ENCODE measurements at regions not wholly inside any gene's neighbourhood (a gene's known extent, or its start where the extent isn't known, plus 50 kb on each side); places are given as distances from the start of the nearest gene placed in this dataset.
"Not testable (repeated sequence)": the region's sequence is repeated elsewhere in the genome, so short reads cannot be mapped to it uniquely, and the experiment has no call there.

DNA sequence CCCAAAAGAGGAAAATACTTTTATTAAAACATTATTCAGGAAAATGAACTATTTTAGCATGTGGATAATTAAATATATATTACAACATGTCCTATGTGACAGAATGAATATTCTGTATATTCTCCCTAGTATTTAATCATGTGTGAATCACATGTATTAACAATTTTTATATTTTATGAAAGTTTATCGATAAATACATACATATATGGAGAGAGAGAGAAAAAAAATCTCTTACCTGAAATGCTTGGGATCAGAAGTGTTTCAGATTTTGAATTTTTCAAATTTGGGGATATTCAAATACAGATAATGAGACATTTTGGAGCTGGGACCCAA, 228.6 kb upstream of the RBBP8 start:
- DNase-seq, result no peak

DNA sequence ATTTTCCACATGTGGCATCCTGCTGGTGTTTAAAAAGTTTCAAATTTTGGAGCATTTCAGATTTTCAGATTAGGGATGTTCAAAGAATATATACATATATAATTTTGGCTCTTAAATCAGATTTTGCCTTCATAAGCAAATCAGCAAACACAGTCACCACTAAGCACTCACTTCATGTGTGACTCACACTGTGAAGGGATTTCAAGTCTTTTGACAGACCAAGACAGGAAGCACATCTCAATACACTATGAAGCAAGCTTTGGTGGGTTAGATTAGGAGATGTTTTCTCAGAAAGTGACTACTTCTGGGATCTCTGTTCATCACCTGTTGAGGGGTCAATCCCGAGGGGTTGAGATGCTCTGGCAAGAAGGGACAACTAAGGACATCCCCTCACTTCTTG, 227.8 kb upstream of the RBBP8 start:
- no peak for DNase-seq

DNA sequence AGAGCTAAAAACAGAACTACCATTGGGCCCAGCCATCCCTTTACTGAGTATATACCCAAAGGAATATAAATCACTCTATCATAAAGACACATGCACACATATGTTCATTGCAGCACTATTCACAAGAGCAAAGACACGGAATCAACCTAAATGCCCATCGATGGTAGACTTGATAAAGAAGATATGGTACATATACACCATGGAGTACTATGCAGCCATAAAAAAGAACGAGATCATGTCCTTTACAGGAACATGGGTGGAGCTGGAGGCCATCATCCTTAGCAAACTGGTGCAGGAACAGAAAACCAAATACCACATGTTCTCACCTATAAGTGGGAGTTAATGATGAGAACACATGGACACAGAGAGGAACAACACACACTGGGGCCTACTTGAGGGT, 227.1 kb upstream of the RBBP8 start:
- not testable (repeated sequence) for DNase-seq

DNA sequence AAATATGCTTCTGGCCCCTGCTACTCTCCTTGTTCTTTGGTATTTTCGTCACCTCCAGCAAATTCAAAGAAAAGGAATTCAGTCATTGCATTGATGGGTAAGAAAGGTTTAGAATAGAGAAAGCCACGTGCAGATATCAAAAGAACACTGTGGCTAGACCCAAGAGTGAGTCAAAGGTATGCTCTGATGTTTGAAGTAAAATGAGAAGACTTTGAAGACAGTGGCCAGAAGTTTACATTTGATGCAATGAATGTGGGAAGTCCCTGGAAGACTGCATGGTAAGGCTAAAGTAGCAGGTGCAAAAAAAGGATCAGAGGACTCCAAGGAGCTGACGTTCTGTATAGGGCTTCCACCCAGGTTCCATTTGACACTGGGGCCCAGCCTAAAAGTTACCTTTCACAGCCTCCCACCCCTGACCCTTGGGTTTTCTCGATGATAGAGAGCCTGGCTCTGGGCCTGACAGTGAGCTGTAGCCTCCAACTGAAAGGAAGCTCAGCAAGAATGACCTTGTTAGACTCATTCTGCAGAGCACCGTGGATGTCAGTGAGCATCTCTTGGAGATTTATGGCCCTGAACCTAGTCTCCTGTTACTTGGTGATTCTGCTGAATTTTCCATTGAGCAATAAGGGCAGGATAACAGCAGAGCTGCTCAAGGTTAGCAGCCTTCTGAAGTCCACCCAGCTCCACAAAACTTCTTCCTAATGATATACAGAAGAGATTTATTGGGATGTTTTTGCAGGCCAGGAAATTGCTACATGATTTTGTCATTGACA, 223.7 kb upstream of the RBBP8 start:
- no peak for DNase-seq

DNA sequence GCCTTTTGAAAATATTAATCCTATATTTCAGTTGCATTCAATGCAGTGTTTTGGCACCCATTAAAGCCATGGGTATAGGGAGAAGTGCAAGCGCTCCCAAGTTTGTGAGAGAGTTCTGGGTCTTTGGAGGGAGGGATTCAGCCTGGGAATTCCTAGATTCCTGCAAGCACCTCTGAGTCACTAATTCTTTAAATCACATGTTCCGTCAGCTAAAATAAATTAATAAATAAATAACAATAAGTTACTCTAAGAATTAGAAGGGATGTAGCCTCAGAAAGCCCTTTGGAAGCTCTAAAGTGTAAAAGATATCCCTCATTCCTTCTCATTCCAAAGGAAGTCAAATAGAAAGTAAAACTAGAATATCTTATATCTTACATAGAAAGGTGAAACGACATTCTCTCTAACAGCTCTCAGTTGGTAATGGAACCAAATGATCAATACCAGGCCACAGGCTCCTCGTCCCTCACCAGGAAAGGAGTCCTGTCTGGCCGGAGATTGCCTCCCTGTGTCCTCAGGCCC, 222.4 kb upstream of the RBBP8 start:
- no peak for DNase-seq

DNA sequence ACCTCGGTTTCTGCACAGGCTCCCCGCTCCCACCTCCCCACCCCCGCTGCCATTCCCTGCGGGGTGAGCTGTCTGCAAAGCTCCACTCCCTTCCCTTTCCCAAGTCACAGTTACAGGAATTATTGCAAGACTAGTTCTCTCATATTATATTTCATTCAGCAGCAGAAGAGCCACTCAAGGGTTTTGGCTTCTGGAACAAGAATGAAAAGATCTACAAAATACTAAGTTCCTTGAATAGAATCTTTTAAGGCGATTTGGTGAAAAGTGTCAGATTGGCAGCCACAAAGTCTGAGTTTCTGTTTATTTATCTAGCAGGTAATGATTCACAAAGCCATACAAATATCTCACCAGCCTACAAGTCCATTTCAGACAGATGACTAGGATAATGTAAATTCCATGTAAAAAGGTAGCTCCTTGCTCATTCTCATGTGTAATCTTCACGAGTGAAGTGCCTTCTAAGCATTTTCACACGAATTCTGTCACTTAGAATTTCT, 221.9 kb upstream of the RBBP8 start:
- DNase-seq, result no peak

DNA sequence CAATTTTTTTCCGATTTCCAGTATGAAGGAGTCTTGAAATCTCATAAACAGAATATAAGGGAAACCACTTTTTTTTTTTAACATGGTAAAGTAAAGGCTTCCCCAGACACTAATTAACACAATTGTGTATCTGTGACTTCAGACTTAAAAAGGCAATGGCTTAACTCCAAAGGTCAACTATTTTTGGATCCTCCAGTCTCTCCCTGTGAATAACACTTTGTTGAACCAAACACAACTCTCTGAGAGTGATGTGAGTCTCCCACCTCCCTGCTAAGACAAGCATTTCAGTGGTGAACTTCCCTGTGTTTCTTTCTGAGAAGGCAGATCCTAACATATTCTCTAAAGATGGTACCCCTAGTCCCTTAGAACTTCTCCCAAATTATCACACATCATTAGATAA, 219.6 kb upstream of the RBBP8 start:
- DNase-seq, result no peak

DNA sequence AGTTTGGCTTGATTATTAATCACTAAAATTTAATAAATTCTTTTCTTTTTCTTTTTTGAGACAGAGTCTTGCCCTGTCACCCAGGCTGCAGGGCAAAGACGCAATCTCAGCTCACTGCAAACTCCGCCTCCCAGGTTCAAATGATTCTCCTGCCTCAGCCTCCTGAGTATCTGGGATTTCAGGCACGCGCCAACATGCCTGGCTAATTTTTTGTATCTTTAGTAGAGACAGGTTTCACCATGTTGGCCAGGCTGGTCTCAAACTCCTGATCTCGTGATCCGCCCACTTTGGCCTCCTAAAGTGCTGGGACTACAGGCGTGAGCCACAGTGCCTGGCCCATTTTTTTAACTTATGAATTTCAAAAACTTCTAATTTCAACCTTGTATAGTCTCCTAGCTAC, 215.6 kb upstream of the RBBP8 start:
- DNase-seq, result not testable (repeated sequence)

DNA sequence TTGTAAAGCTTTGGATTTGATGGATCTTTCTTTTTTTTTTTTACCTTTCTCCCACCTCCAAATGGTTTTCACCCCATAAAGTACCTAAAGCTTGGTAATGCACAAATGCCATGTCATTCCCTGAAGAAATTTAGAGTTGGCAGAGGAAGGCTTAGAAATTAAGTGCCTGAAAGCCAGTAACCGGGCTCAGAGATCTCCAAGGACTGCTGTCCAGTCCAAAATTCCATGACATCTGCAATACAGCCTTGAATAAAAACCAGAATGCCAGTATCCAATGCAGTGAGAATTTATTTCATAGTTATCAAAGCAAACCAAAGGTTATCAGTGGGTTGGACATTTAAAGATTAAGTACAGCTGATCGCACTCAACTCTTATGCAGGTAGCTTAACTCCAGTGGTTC, 209.9 kb upstream of the RBBP8 start:
- DNase-seq, result no peak

DNA sequence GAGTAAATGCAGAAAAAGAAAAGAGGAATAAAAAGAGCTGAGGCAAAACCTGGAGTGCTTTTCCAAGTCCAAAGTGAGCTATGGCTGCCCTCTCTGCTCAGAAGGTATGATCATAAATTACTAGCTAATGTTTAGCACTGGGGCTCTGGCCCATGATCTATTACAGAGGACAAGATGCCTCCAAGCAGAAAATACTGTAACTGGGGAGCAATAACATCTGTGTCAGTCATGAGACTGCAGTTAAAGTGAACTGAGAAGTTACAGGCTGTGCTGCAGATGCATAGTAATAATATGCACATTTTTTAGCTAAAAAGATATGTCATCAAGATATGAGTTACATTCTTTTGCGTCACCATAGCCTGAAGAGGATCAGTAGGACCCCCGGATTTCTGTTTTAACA, 209.4 kb upstream of the RBBP8 start:
- no peak for DNase-seq

DNA sequence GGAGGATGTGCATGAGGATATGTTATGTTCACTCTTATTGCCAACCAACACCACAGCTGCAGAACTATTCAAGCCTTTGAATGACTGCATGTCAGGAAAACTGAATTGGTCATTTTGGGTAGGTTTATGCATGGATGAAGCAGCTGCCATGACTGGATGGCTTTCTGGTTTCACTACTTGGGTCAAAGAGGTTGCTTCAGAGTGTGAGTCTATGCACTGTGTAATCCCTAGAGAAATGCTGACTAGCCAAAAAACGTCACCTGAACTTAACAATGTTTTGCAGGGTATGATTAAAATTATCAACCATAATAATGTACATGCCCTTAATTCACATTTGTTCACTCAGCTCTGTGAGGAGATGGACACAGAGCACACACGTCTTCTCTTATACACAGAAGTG, 206.7 kb upstream of the RBBP8 start:
- DNase-seq, result no peak

DNA sequence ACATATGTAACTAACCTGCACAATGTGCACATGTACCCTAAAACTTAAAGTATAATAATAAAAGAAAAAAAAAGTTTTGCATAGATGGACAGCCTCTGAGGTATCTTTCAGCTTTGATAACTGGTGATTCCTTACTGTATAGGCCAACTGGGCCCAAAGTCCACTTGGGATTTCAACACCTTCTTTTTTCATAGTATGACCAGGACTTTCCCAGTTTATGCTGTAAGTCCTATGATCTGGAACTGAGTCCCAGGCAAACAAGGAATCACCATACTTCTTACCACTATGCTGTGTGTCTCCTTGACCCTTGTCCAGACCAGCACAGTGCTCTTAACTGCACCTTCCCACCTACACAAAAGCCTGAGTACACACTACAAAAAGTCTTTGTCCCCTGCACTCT, 205.1 kb upstream of the RBBP8 start:
- no peak for DNase-seq

DNA sequence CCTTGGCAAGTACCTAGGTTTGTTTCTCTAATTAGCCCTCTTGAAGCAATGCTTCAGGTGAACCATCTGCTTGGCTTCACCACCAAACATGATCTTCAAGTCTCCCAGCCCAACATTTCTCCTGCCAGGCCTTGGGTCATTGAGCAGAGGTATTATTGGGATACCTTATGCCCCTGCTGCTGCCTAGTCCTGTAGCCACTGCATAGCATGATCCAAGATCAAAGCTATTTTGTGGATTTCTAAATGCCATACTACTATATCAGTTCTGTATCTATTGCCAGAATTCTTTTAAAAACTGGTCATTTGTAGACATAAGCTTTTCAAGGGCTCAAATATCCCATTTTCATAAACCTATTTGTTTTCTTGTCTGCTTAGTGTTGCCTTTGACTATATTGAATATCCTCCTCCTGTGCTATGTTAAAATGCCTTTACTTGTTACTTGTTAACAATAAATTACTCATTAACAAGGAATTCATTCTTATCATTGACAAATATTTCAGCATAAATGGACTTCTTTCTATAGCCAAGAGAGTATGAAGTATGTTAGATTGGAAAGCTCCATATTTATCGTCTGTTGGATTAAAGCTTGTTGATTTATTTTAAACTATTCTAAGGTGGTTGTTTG, 204.5 kb upstream of the RBBP8 start:
- no peak for DNase-seq

DNA sequence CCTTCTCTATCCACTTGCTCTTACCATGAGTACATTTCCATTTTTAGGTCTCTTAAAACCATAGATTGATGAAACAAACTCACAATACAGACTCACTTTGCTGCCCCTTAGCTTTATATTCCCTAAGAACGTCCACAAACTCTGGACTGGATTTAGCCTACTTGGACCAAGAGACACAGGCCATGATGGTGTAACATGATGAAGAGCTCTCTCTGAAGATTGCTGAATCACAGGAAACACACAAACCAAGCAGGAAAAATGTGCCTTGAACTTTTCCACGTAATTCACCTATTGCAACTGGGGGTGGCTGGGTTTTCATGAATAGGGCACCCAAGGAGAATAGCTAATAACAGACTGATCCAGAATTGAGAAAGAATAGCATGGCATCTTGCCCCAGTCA, 201.7 kb upstream of the RBBP8 start:
- DNase-seq, result no peak

DNA sequence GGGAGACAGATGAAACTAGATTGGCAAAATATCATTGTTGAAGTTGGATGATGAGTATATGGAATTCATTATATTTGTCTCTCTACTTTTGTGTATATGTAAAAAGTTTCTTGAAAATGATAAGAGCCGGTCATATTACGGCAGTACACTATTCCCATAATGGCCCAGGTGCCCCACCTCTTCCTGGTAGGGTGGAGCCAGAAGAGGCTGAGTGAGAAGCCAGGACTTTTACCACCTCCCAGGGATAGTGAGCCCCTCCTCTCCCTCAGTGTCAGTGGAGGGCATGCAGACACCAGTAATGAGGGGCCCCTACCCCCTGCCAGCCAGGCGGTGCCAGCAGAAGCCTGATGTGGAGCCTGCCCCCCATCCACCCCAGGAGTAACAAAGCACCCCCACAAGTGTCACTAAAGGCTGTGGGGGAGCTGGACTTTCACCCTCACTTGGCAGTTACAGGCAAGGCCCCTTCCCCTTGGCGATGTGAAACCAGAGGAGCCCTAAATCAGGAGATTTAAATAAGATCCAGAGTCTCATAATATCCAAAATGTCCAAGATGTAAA, 198.9 kb upstream of the RBBP8 start:
- no peak for DNase-seq

DNA sequence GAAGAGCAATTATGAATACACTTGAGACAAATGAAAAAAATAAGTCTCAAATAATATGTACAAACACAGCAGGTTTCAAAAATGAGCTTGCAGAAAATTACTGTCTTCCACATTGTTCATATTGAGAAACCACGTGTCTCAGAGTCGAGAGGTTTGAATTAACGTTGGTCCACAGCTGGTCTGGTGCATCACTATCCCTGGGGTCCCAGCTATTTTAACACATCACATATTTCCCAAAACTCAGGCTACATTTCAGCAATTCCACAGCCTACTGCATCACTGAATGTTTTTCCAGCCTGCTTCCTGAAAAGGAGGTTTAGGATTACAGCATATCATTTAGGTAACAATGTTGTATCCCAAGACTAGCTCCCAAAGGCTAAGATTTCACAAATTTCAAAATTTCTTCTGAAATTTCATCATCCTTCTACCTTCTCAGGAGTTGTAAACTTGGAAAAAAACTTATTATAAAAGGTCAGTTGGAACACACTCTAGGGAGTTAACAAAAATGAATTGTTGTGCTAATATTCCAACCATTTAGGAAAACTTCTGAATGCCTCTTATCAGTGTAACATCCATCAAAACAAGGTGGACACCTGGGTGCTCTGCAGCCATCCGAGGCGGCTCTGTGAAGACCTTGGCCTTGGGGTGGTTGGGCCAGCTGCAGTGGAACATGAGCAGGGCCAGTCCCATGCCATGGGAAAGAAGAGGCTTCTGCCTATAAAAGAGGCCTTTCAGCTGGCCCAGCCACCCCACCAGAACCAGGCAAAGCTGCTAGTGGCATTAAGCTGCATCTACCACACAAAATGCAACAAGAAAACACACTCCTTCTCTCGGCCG, 198.1 kb upstream of the RBBP8 start:
- DNase-seq, result no peak

DNA sequence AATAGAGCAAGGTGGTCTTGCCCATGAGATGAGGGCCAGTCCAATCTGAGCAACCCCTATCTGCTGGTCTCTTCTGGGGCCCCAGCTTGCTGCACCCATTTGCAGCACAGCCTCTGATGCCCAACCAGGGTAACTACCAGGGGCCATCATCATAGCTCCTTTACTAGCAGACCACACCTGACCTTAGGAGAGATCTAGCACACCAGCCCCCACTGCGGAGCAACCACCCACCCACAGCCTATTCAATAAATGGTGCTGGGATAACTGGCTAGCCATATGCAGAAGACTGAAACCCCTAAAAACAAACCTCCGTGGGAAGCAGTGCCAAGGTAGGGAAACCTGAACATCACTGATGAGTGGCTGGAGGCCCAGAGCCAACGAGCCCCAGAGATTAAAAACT, 196.1 kb upstream of the RBBP8 start:
- no peak for DNase-seq

DNA sequence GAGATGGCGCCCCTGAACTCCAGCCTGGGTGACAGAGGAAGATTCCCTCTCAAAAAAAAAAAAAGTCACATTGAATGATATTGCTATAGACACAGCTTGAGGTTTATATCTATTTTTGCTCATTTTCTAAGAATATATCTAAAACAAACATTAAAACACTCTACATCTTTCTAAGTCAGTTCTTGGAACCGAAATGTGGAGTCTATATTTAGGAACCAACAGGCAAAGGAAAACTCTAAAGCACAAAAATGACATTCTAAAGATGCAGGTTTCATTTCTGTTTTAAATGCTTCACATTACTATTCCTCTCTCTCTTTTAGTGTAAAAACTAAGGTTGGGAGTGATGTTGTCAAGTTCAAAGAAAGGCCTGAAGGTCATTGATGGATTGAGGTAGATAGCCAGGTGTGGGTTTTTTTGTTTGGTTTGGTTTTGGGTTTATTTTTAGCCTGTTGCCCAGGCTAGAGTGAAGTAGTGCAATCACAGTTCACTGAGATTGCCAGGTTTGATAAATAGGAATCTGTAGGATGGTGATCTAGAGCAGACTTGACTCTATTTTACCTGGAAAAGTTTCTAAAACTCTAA, 194.0 kb upstream of the RBBP8 start:
- no peak for DNase-seq

DNA sequence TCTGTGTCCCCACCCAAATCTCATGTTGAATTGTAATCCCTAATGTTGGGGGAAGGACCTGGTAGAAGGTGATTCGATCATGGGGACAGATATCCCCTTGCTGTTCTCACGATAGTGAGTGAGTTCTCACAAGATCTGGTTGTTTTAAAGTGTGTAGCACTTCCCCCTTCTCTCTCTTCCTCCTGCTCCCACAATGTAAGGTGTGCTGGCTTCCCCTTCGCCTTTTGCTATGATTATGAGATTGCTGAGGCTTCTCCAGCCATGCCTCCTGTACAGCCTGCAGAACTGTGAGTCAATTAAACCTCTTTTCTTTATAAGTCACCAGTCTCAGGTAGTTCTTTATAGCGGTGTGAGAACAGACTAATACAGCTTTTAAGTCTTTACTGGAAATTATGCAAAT, 193.3 kb upstream of the RBBP8 start:
- DNase-seq, result no peak

DNA sequence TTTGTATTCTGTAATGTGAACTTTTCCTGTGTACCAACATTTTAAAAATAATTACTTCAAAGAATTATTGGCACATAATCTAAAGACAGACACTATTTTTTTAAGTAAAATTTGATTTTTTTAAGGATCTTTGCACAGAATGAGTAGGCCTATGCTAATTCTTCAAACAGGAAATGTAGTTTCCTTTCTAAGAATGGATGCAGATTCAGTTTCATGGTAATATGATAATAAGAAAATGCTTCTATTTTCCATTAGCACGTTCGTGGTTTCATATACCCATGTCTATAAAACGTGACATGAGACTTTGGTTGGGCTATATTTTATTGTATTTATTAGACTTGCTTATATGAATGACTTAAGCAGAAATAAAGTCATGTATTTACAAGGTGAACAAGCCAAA, 191.8 kb upstream of the RBBP8 start:
- DNase-seq, result no peak

DNA sequence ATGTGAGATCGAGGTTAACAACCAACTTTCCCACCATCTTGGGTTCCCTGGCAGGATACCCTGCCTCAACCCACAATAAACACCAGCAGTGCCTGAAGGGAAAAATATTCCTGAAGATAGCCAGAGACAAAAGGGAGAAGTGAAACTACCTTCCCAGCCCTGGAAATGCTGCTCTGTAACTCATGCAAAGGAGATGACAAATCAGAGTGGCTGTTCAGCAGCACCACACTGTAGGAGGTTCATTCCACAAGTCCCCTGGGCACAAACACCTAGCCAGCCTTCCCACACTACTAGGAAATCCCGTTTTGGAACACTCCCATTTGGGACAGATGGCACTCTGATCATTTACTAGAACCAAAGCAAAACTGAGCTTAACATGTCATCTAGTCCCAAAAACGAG, 190.7 kb upstream of the RBBP8 start:
- DNase-seq, result no peak

DNA sequence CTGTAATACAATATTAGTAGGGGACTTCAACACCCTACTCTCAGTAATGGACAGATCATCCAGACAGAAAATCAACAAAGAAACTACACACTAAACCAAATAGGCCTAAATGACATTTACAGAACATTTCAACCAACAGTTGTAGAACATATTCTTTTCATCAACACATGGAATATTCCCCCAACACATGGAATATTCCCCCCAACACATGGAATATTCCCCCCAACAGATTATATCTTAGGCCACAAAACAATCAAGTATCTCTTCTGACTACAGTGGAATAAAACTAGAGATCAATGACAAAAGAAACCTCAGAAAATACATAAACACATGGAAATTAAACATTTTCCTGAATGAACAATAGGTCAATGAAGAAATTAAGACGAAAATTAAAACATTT, 187.2 kb upstream of the RBBP8 start:
- no peak for DNase-seq

DNA sequence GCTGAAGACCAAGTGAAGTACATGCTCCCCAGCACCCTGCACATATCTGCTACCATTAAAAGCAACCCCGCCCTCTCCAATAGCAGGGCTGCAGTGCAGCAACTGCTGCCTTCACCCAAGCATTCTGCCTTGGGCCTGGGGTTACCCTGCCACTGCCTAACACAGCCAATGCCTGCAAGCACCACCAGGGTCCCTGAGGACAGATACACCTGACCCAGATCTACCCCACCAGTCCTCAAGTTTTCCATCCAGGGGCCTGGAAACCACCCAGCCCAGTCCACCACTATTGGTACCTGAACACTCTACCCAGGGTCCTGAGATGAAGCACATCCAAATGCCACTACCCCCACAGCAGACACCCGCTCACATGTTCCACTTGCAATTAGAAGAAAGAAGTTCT, 181.1 kb upstream of the RBBP8 start:
- DNase-seq, result no peak
